ENCODE measurements at regions not wholly inside any gene's neighbourhood (a gene's known extent, or its start where the extent isn't known, plus 50 kb on each side); places are given as distances from the start of the nearest gene placed in this dataset.
A peak's percentile ranks its signal among the peaks of the same experiment; 100 is the strongest.

- 64% methylated on average over 11 of the region's 11 CpGs for WGBS, 2 donors
- Histone ChIP-seq H3K4me3 (no peak overlapping the region), H3K27ac (peak overlapping the region in 1 of 4 donors; percentile 39), H3K9me3 (no peaks in the 10 kb centered on the region), H3K4me1 (no peaks in the 10 kb centered on the region), H3K36me3 (replicated peaks in 1 of 2; ENCODE audit: insufficient read depth in 1 of 2, low read depth in 2 of 2) (no peaks in the 10 kb centered on the region), H3K27me3 (no peaks in the 10 kb centered on the region)
- intact Hi-C loops (cut with DNase I), result no loop called here
- DNase-seq (peak in 1 of 4 donors; percentile 2), ATAC-seq (peak; percentile 53)
- TF ChIP-seq CTCF (IDR thresholded peaks at IDR 0.05) (no peak), POLR2A (IDR thresholded peaks at IDR 0.05) (no peak)
Observed at GRCh38 chr6:105545947-105546731, 143.3 kb upstream of the PREP start.

- no peak for ATAC-seq
- no peaks in the 10 kb centered on the region for H3K4me1 ChIP-seq
- 60 to 70% methylated on average over 4 of the region's 4 CpGs for WGBS, 2 donors
Observed at GRCh38 chr6:105545228-105545920, 142.5 kb upstream of the PREP start.

GRCh38 chr6:105539911-105540310 is 137.0 kb upstream of the PREP start:
- no peak overlapping the region for H3K27ac ChIP-seq
- H3K9me3 ChIP-seq, result no peaks in the 10 kb centered on the region
- no peak for TF ChIP-seq CTCF (IDR thresholded peaks at IDR 0.05)
- no peak for TF ChIP-seq POLR2A (IDR thresholded peaks at IDR 0.05)
- H3K27me3 ChIP-seq, result no peaks in the 10 kb centered on the region
- H3K4me1 ChIP-seq, result no peaks in the 10 kb centered on the region
- no peaks in the 10 kb centered on the region for H3K36me3 ChIP-seq (replicated peaks in 1 of 2; ENCODE audit: insufficient read depth in 1 of 2, low read depth in 2 of 2)
- WGBS, 2 donors, result 70 to 80% methylated on average over 5 of the region's 5 CpGs
- intact Hi-C loops (cut with DNase I), result no loop called here
- no peak overlapping the region for H3K4me3 ChIP-seq
- DNase-seq, result no peak
- ATAC-seq, result no peak

More at GRCh38 chr6:105545228-105545920, 142.5 kb upstream of the PREP start:
- no peak for TF ChIP-seq CTCF (IDR thresholded peaks at IDR 0.05)
- no peak for TF ChIP-seq POLR2A (IDR thresholded peaks at IDR 0.05)
- DNase-seq, result no peak
- Histone ChIP-seq H3K36me3 (replicated peaks in 1 of 2; ENCODE audit: insufficient read depth in 1 of 2, low read depth in 2 of 2) (no peaks in the 10 kb centered on the region), H3K27me3 (no peaks in the 10 kb centered on the region), H3K9me3 (no peaks in the 10 kb centered on the region), H3K27ac (no peak overlapping the region), H3K4me3 (no peak overlapping the region)
- intact Hi-C loops (cut with DNase I), result no loop called here

GRCh38 chr6:105537981-105538578 is 135.2 kb upstream of the PREP start:
- H3K4me3 ChIP-seq, result no peak overlapping the region
- intact Hi-C loops (cut with DNase I), result no loop called here
- ATAC-seq (no peak), DNase-seq (no peak)
- H3K27ac ChIP-seq, result no peak overlapping the region
- H3K4me1 ChIP-seq, result no peaks in the 10 kb centered on the region
- no peaks in the 10 kb centered on the region for H3K9me3 ChIP-seq
- TF ChIP-seq POLR2A (IDR thresholded peaks at IDR 0.05), result no peak
- no peaks in the 10 kb centered on the region for H3K27me3 ChIP-seq
- H3K36me3 ChIP-seq (replicated peaks in 1 of 2; ENCODE audit: insufficient read depth in 1 of 2, low read depth in 2 of 2), result no peaks in the 10 kb centered on the region
- WGBS, 2 donors, result 74 to 87% methylated on average over 2 of the region's 2 CpGs

GRCh38 chr6:105536961-105537360 is 134.1 kb upstream of the PREP start:
- H3K27ac ChIP-seq, result no peak overlapping the region
- ATAC-seq (no peak), DNase-seq (no peak)
- no peaks in the 10 kb centered on the region for H3K36me3 ChIP-seq (replicated peaks in 1 of 2; ENCODE audit: insufficient read depth in 1 of 2, low read depth in 2 of 2)
- H3K27me3 ChIP-seq, result no peaks in the 10 kb centered on the region
- H3K9me3 ChIP-seq, result no peaks in the 10 kb centered on the region
- no peak for TF ChIP-seq POLR2A (IDR thresholded peaks at IDR 0.05)
- no peak for TF ChIP-seq CTCF (IDR thresholded peaks at IDR 0.05)
- 60 to 65% methylated on average over 3 of the region's 3 CpGs for WGBS, 2 donors
- H3K4me3 ChIP-seq, result no peak overlapping the region
- intact Hi-C loops (cut with DNase I), result no loop called here
- H3K4me1 ChIP-seq, result no peaks in the 10 kb centered on the region

Measured in body of pancreas (tissue), 4 donors.